ENCODE measurements at regions not wholly inside any gene's neighbourhood (a gene's known extent, or its start where the extent isn't known, plus 50 kb on each side); places are given as distances from the start of the nearest gene placed in this dataset.

DNA sequence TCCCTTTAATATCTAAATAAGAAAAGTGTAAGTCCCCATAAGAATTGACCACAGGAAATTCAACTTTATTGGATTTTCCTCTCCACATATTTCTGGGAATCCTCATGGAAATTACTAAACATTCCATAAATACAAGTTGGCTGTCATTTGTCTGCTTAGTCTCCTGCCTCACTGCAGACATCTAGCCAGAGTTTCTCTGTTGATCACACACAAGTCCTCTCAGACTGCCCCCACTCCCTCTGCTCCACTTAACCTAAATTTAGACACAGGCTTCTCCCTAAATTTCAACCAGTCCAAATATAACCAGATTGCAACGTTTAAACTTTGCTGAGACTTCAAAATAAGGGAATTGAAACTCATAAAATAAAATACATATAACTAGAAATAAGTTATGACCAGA lies 982.1 kb downstream of the DTWD2 start:
- in situ Hi-C loops (cut with MboI; ENCODE audit: low sequenced_read_pairs) = no loop called here

DNA sequence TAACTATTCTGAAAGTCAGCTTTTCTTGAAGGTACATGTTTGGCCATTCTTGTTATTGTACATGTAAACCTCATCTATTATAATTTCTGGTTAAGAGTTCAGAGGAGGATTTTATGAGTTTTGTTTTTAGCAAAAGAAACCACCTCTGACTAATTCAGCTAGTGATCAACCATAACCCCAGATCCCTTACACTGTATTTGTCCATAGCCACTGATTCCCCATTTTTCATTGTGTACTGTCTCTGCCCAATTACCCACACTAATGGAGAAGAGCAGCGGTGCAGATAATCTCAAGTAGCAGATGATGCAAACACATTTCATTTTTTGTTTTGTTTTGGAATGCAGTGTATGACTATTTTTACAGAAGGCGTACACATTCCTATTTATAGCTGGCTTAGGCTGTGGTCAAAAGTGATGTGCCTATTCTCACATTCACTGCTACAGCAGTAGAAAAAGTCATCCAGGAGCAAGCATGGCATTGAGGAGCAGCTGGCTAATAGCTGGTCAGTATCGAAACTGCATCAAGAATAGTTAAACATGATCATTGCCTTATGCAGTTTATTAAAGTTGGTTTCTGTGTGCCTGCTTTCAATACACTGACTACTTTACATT lies 988.3 kb downstream of the DTWD2 start:
- in situ Hi-C loops (cut with MboI; ENCODE audit: low sequenced_read_pairs) = no loop called here

DNA sequence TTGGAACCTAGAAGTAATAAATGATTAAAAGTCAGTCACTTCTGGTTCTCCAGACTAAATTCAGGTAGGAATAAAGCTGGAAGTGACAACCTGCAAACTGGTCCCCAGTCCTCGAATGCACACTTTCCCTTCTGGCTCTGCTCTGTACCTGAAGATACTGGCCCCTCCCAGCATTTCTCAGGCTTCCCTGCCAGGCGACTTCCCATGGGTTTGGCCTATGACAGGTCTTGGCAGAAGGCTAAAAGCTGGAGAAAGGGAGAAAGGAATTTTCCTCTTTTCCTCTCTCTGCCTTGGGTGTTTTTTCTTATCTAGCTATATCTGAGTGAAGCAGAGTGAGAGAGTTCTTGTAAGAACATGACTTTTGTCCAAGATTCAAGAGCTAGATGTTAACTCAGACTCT lies 1005.7 kb downstream of the DTWD2 start:
- in situ Hi-C loops (cut with MboI; ENCODE audit: low sequenced_read_pairs) = no loop called here

DNA sequence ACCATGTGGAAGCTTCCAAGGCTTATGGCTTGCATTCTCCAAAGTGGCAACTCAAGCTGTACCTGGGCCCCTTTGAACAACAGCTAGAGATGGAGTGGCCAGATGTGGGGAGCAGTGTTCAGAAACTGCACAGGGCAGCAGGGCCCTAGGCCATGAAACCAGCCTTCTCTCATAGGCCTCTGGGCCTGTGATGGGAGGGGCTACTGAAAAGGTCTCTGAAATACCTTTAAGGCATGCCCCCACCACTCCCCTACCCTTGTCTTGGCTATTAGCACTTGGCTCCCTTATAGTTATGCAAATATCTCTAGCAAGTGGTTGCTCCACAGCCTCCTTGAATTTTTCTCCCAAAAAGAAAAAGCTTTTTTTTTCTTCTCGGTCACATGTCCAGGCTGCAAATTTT lies 1014.6 kb downstream of the DTWD2 start:
- in situ Hi-C loops (cut with MboI; ENCODE audit: low sequenced_read_pairs) = no loop called here

DNA sequence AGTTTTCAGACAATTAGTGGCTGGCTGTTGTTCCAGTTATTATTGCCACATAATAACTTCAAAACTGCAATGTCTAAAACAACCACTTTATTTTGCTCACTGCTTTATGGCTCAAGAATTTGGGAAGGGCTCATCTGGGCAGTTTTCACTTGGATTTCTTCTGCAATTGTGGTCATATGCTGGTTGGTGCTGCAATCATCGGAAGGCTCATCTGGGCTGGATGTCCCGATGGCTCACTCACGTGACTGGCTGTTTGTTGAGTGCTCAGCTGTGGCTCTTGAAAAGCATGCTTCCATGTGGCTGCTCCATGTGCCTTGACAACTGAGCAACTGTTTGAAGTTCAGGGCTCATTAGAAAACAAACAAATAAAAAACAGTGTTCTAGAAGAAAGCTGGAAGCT lies 1032.5 kb downstream of the DTWD2 start:
- in situ Hi-C loops (cut with MboI; ENCODE audit: low sequenced_read_pairs) = no loop called here

DNA sequence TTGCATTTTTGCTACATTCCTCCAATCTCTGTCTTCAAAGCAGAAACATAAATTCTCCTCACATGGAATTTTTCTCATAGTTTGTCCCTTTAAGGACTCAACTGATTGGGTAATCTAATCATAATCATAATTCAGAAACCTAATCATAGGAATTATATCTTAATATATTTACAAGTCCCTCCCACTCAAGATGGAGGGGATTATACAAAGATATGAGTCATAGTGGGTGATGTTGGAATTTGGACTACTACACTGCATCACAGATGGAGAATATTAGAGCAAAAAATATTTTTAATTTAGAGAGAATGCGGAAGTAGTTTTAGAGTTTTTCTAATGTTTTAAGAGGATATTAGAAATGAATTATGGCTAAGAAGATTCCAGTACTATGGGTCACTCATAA lies 1034.0 kb downstream of the DTWD2 start:
- in situ Hi-C loops (cut with MboI; ENCODE audit: low sequenced_read_pairs) = no loop called here

DNA sequence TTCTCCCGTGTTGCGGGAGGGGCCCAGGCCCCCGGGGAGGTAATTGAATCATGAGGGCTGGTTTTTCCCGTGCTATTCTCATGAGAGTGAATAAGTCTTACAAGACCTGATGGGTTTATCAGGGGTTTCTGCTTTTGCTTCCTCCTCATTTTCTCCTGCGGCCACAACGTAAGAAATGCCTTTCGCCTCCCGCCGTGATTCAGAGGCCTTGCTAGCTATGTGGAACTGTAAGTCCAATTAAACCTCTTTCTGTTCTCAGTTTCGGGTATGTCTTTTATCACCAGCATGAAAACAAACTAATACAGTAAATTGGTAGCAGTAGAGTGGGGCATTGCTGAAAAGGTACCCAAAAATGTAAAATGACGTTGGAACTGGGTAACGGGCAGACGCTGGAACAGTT lies 1035.1 kb downstream of the DTWD2 start:
- in situ Hi-C loops (cut with MboI; ENCODE audit: low sequenced_read_pairs) = no loop called here

DNA sequence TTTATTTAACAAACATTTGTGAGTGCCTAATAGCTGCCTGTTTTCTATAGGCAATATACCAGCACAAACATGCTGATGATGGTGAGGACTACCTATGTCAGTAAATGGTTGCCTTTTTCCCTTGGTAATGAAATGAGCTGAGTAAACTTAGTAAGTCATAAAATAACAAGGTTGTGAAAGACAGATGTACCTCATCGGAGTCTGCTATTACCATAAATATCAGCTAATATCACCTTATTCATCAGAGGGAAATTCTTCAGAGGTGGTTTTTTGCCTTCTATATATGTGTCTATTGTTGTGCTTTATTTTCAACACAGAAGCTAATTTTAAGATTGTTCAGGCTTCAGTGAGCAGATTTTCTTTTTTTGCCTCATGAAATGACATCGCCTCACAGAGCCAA lies 1040.5 kb downstream of the DTWD2 start:
- in situ Hi-C loops (cut with MboI; ENCODE audit: low sequenced_read_pairs) = no loop called here

DNA sequence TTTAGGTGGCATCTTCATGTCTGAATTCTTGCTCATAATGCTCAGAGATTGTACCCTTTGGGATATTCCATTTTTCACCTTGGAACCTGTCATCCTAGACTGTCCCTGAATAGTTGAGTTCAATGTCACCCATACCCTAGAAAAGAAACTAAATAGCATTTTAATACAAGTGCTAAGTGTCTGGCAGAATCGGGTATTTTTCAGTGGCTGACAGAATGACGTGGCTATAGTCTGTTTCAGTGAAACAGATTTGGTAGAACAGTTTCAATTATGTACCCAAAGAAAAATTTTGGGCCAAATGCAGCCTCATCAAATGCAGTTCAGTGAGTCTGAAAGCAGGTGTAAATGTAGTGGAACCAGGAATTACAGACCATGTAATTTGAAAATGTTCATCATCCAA lies 1041.2 kb downstream of the DTWD2 start:
- in situ Hi-C loops (cut with MboI; ENCODE audit: low sequenced_read_pairs) = no loop called here

DNA sequence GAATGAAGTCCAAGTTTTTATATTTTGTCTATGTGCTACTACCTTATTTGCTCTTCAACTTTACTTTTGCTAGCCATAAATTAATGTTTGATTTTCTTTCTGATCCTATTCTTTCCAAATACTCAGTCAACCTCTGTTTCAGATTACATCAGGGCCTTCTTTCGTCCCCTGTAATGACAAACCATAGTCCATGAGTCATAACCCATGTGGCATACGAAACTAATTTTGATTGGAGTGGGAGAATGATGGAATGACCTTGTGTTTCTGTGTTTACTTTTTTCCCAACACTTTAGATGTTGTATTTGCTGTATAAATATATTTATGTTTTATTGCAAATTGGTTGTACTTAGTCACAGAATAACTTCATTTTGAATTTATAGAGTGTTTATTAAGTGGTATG lies 1043.1 kb downstream of the DTWD2 start:
- in situ Hi-C loops (cut with MboI; ENCODE audit: low sequenced_read_pairs) = no loop called here

DNA sequence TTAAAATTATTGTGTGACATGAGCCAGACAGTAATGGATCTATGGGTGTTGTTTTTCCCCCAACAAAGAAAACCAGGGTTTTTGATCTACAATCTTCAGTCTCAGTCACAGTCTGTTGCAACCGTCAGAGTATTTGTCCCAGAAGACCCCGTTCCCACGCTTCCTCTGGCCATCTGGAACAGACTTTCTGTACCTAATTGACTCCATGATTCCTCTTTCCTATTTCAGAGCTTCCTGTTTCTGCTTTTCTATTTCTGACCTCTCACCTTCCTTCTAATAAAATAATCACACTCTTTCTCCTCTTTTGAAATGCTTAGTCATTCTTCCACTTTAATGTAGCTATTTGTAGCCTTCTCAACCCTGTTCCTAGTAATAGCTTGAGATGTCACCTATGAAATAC lies 1044.8 kb downstream of the DTWD2 start:
- in situ Hi-C loops (cut with MboI; ENCODE audit: low sequenced_read_pairs) = no loop called here

DNA sequence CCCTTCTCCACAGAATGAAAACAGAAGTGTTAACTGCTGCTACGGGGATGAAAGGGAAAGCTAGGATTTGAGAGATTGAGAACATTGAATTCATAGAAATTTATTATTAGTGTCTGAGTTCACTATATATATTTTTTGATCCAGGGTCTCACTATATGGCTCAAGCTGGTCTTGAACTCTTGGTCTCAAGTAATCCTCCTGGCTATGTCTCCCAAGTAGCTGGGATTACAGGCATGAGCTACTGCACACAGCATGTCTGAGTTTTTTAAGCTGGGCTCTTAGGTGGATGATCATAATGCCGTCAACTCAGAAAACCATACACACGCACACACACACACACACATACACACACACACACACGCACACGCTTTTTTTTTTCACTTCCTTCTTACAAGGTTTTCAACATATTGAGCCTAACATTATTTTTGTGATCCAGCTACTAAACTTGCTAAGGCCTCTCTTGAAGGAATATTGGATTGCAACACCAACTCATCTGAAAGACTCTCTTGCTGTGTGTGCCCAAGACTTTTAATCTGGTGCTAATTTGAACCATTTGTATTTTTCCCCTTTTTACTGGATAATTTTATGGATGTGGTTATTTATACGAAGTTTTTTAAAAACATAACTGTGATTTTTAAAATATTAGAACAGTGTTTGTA lies 1045.4 kb downstream of the DTWD2 start:
- in situ Hi-C loops (cut with MboI; ENCODE audit: low sequenced_read_pairs) = no loop called here

DNA sequence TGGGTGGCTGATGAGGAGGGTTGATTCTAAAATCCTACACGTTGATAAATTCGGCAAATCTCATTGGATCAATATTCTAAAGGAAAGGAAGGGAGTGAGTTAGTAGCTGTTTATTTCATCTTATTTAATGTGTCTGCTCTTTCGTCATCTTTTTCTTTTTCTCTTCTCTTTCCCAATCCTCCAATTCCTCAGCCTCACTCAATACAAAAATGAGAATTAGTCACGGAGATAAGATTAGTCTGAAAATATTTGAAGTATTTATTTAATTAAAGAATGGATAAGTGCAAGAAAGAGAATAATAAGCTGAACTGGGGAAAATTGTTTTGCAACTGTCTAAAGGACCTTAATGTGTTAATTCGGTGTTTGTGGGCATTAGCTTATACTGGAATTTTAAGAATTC lies 1095.1 kb downstream of the DTWD2 start:
- in situ Hi-C loops (cut with MboI; ENCODE audit: low sequenced_read_pairs) = no loop called here

DNA sequence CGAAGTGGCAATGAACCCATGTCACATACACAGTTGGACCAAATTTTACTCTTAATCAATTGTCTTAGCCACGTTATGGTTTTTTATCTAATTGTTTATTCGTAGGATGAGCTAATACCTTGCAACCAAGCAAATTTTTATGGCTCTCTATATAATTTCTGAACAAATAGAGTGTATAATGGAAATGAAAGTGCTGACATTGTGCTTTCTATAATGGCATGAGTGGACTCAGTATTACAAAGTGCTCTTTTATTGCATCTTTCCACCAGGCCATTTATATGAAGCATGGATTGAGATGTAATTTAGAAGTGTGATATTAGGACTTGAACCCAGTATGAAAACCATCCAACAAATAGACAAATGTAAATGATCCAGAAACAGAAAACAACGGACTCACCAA lies 1096.0 kb downstream of the DTWD2 start:
- in situ Hi-C loops (cut with MboI; ENCODE audit: low sequenced_read_pairs) = no loop called here

DNA sequence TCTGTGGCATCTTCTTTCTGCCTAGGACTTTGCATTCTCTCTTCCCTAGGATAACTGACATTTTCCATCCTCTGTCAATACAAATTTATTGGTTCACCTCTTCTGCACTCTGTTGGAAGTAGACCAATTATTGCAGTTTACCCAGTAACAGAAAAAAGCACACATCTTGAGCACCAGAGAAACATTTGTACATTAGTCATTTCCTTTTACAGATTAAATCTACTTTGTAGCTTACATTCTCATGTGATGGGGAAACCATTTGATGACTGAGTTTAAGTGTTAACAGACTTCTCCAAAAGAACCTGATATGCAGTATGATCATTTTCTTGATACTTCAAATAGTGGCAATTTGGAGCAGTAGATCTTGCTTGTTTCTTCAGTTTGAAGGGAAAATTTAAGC lies 1098.8 kb downstream of the DTWD2 start:
- in situ Hi-C loops (cut with MboI; ENCODE audit: low sequenced_read_pairs) = no loop called here

DNA sequence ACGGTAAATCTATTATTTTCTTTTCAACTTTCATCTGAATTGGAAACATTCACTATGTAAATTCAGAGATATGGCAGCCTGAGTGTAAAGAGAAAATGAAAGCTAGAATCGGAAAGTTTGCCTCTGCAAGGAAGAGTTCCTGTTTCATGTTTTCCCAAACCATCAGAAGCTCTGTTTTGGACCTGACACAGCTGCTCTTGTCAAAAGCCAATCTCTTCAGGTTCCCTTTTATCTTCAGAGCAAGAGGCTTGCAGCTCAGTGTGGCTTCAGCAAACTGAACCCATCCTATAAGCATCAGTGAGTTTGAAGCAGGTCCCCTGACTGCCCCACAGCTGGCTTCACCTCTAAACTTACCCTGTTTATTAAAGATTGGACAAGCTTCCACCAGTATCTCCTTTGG lies 1099.7 kb downstream of the DTWD2 start:
- in situ Hi-C loops (cut with MboI; ENCODE audit: low sequenced_read_pairs) = no loop called here

DNA sequence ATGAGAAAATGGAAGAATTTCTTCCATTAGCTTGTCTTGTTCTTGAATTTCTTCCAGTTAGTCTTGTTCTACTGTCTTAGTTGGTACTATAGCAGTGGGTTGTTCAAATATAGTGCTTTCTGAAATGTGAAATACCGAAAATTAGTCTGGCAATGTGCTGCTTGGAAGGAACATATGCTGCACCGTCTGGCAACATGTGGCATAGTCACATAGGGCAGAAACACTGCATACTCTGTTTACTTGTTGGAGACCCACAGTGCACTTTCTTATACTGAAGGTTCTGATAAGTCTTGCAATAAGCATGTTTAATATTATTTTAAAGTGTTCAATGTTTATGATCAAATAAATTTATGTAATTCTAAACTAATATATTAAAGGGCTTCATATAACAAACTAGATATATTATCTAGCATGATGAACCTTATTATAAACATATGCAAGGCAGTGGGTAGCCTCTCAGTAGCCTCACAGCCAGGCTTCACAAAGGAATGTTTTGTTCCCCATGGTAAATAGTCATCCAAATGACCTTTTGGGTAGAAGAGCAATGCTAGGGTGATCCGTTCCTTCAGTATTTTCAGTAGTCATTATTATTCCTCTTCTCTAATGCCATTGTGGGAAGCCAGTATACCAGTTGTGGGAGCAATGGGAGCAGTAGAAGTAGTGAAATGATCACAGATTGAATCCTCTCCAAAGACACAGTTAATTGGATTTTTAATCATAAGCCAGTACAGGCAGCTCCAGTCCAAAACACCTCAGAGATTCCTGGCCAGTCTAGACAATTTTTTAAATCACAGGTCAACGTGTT lies 1106.7 kb downstream of the DTWD2 start:
- in situ Hi-C loops (cut with MboI; ENCODE audit: low sequenced_read_pairs) = no loop called here

DNA sequence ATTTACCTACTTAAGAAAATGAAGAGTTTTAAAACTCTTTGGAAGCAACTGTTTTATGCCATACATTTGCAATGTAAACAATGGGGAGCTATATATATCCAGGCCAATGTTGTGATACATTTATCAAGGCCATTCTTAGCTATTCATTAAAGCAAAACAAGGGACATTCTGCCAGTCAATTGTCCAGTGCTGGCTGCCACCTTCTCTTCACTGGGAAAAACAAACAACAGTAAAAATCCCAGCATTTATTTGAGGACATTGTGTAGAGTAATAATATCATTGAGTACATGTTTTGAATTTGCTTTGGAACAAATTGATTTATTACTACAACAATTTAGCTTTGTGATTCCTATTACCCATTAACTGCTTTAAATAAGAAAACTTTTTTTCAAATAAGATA lies 1107.4 kb downstream of the DTWD2 start:
- in situ Hi-C loops (cut with MboI; ENCODE audit: low sequenced_read_pairs) = no loop called here

DNA sequence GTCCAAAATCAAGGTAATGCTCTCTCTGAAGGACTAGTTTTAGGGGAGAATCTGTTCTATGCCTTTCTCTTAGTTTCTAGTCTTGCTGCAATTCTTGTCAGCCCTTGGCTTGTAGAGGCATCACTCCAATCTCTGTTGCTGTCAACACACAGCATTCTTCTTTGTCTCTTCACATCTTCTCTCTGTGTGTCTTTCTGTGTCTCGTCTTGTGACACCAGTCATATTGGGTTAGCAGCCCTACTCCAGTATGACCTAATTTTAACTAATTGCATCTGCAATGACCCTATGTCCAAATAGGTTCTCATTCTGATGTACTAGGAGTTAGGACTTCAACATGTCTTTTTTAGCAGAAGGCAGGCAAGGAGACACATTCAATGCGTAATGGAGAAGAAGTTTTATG lies 1110.6 kb downstream of the DTWD2 start:
- in situ Hi-C loops (cut with MboI; ENCODE audit: low sequenced_read_pairs) = no loop called here

DNA sequence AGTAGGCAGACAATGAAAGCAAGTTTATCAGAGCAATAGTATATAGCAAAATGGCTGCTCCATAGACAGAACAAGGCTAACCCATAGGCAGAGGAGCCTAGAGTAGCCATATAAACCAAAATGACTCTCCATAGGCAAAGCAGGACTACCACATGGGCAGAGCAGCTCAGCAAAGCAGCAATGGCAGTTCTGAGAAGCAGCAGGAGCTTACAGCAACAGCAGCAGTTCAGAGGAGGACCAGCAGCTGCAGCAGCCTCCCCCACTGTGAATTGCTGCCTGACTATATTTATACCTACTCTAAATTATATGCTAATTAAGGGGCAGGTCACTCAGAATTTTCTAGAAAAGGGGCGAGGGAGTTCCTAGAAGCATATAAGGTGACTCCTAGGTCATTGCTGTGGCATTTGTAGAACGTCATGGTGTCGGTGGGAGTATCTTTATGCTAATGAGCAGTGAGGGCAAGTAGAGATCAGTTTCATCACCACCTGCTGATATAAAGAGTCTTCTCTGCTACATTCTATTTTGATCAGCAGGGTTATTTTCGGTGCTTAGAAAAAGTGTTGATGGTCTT lies 1115.5 kb downstream of the DTWD2 start:
- in situ Hi-C loops (cut with MboI; ENCODE audit: low sequenced_read_pairs) = no loop called here

DNA sequence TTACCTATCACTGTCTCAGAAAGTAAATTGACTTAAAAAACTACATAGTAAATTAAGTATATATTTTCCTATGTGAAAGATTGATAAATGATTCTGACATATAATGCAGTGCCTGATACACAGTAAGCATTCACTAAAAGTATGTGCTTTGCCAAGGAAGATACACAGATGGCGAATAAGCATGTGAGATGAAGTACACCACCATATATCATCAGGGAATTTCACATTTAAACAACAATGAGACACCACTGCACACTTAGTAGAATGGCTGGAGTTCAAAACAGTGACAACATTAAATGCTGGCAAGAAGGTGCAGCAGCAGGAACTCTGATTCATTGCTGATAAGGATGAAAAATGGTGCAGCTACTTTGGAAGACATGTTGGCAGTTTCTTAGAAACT lies 1118.8 kb downstream of the DTWD2 start:
- in situ Hi-C loops (cut with MboI; ENCODE audit: low sequenced_read_pairs) = no loop called here

Measured in HL-60/S4 (cell line).